SU-DHL-6 (cell line): ENCODE measurements at regions not wholly inside any gene's neighbourhood (a gene's known extent, or its start where the extent isn't known, plus 50 kb on each side); places are given as distances from the start of the nearest gene placed in this dataset.

Experiments used
- H2AFZ ChIP-seq: fragments of 200-600 bp; sonication (generic); 2 replicates; pipeline ENCODE4 v1.6.1; 2014; ENCODE audit warnings: low read depth, mild to moderate bottlenecking, moderate library complexity, mixed read lengths, antibody characterized with exemption, low read length; ENCODE audit not compliant: severe bottlenecking
- H3F3A ChIP-seq: fragments of 200-600 bp; shearing (Covaris generic); 2 replicates; pipeline ENCODE4 v1.6.0; 2016; ENCODE audit warnings: antibody characterized with exemption, mild to moderate bottlenecking; ENCODE audit not compliant: insufficient read depth
- H3K27ac ChIP-seq: fragments of 200-600 bp; sonication (generic); 2 replicates; pipeline ENCODE4 v1.5.1; 2016; ENCODE audit warnings: low read depth, mild to moderate bottlenecking, low read length, moderate library complexity, mixed read lengths
- H3K27me3 ChIP-seq: fragments of 200-600 bp; sonication (generic), shearing (Covaris generic); 2 replicates; pipeline ENCODE4 v1.6.0; 2014; ENCODE audit warnings: mild to moderate bottlenecking, low read length
- H3K36me3 ChIP-seq: fragments of 200-600 bp; sonication (generic); 2 replicates; pipeline ENCODE4 v1.6.1; 2014; ENCODE audit warnings: mild to moderate bottlenecking, low read length, mixed read lengths
- H3K4me2 ChIP-seq: fragments of 300-600, 200-600 bp; shearing (Covaris generic), sonication (generic); 2 replicates; pipeline ENCODE4 v1.6.0; 2014; ENCODE audit warnings: low read length, low read depth, mild to moderate bottlenecking; ENCODE audit not compliant: poor library complexity, severe bottlenecking
- H3K4me3 ChIP-seq: fragments of 200-600 bp; sonication (generic); 2 replicates; pipeline ENCODE4 v1.5.1; 2014; ENCODE audit warnings: antibody characterized with exemption, low read length, mild to moderate bottlenecking, mixed read lengths; ENCODE audit not compliant: insufficient read depth, poor library complexity, severe bottlenecking
- H3K79me2 ChIP-seq: fragments of 200-600 bp; sonication (generic); 2 replicates; pipeline ENCODE4 v1.6.1; 2014; ENCODE audit warnings: mild to moderate bottlenecking, low read length, moderate library complexity; ENCODE audit not compliant: insufficient read depth
- H3K9ac ChIP-seq: fragments of 200-600 bp; sonication (generic); 2 replicates; pipeline ENCODE4 v1.7.0; 2014; ENCODE audit warnings: mild to moderate bottlenecking, low read length
- H3K9me2 ChIP-seq: fragments of 200-600 bp; sonication (generic); replicated peaks from 2 replicates; pipeline ENCODE4 v1.6.1; 2014; ENCODE audit warnings: low read length; ENCODE audit not compliant: insufficient read depth
- H3K9me3 ChIP-seq: fragments of 200-600 bp; sonication (generic); 2 replicates; pipeline ENCODE4 v1.6.1; 2014; ENCODE audit warnings: low read length, mixed read lengths; ENCODE audit not compliant: insufficient read depth
- H4K20me1 ChIP-seq: fragments of 200-600 bp; sonication (generic); 2 replicates; pipeline ENCODE4 v1.6.1; 2014; ENCODE audit warnings: low read depth, mild to moderate bottlenecking, antibody characterized with exemption, low read length, moderate library complexity, mixed read lengths
- EZH2phosphoT487 ChIP-seq: fragments of 200-600 bp; sonication (generic), shearing (Covaris generic); conservative IDR thresholded peaks from 2 replicates; pipeline ENCODE4 v1.6.1; 2018; ENCODE audit warnings: mild to moderate bottlenecking, antibody characterized with exemption, low read length, moderate library complexity, mixed read lengths
- TF ChIP-seq, protein P1 (sequence below): fragments of 200-600 bp; sonication (generic); IDR thresholded peaks from one replicate; pipeline ENCODE4 v1.5.1; 2017; ENCODE audit warnings: antibody characterized with exemption, mild to moderate bottlenecking, low read length, moderate library complexity; ENCODE audit not compliant: insufficient read depth, poor library complexity, severe bottlenecking

GRCh38 chr2:147388217-147388616 is 456.6 kb upstream of the ACVR2A start:
- TF ChIP-seq, protein P1, sequence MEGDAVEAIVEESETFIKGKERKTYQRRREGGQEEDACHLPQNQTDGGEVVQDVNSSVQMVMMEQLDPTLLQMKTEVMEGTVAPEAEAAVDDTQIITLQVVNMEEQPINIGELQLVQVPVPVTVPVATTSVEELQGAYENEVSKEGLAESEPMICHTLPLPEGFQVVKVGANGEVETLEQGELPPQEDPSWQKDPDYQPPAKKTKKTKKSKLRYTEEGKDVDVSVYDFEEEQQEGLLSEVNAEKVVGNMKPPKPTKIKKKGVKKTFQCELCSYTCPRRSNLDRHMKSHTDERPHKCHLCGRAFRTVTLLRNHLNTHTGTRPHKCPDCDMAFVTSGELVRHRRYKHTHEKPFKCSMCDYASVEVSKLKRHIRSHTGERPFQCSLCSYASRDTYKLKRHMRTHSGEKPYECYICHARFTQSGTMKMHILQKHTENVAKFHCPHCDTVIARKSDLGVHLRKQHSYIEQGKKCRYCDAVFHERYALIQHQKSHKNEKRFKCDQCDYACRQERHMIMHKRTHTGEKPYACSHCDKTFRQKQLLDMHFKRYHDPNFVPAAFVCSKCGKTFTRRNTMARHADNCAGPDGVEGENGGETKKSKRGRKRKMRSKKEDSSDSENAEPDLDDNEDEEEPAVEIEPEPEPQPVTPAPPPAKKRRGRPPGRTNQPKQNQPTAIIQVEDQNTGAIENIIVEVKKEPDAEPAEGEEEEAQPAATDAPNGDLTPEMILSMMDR, result no peak
- no peak for TF ChIP-seq EZH2phosphoT487
- Histone ChIP-seq H3K9me2 (no peaks in the 10 kb centered on the region), H3K9ac (no peak overlapping the region), H4K20me1 (no peaks in the 10 kb centered on the region), H3K27me3 (no peaks in the 10 kb centered on the region), H3K79me2 (no peaks in the 10 kb centered on the region), H2AFZ (no peak overlapping the region), H3K36me3 (no peaks in the 10 kb centered on the region), H3F3A (no peaks in the 10 kb centered on the region), H3K4me2 (no peak overlapping the region), H3K9me3 (no peaks in the 10 kb centered on the region), H3K27ac (no peak overlapping the region), H3K4me3 (no peak overlapping the region)

GRCh38 chr2:147386284-147386683 is 458.5 kb upstream of the ACVR2A start:
- Histone ChIP-seq H3K9me3 (no peaks in the 10 kb centered on the region), H3K36me3 (no peaks in the 10 kb centered on the region), H4K20me1 (no peaks in the 10 kb centered on the region), H3K4me3 (no peak overlapping the region), H3K27ac (no peak overlapping the region), H3K27me3 (no peaks in the 10 kb centered on the region), H3K9me2 (no peaks in the 10 kb centered on the region), H3K79me2 (no peaks in the 10 kb centered on the region), H3K4me2 (no peak overlapping the region), H3K9ac (no peak overlapping the region), H2AFZ (no peak overlapping the region), H3F3A (no peaks in the 10 kb centered on the region)
- no peak for TF ChIP-seq EZH2phosphoT487
- TF ChIP-seq, protein P1, result no peak

GRCh38 chr2:147385600-147385999 is 459.2 kb upstream of the ACVR2A start:
- Histone ChIP-seq H3K79me2 (no peaks in the 10 kb centered on the region), H3K27ac (no peak overlapping the region), H4K20me1 (no peaks in the 10 kb centered on the region), H3F3A (no peaks in the 10 kb centered on the region), H3K4me2 (no peak overlapping the region), H3K4me3 (no peak overlapping the region), H3K27me3 (no peaks in the 10 kb centered on the region), H3K9ac (no peak overlapping the region), H2AFZ (no peak overlapping the region), H3K9me3 (no peaks in the 10 kb centered on the region), H3K9me2 (no peaks in the 10 kb centered on the region), H3K36me3 (no peaks in the 10 kb centered on the region)
- no peak for TF ChIP-seq EZH2phosphoT487
- TF ChIP-seq, protein P1, result no peak
